ENCODE measurements at regions not wholly inside any gene's neighbourhood (a gene's known extent, or its start where the extent isn't known, plus 50 kb on each side); places are given as distances from the start of the nearest gene placed in this dataset.

DNA sequence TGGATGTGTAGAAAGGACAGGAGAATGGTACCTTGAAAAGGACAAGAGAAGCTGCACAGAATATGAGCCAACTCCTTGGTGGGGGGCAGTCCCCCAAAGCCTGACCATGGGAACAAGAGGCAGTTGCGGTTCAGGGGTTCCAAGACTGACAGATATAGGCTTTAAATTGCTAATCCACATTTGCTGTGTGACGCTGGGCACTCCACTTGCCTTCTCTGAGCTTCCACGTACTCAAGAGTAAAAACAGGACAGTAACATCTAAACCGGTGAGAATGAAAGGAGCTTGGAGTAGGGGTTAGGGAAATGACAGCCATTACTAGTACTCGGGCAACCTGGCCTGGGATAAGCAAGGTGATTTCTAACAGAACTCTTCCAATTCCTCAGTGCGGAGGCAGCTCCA is 57.9 kb upstream of the LRFN2 start:
- Histone ChIP-seq H3K4me3 (ENCODE audit: low read depth, low read length) (no peak overlapping the region), H3K27me3 (ENCODE audit: control insufficient read depth, insufficient read depth, low read length) (peaks cover 6% of the 10 kb centered on the region), H3K36me3 (ENCODE audit: control insufficient read depth, insufficient read depth, low read length) (no peaks in the 10 kb centered on the region)
- TF ChIP-seq, protein P1, sequence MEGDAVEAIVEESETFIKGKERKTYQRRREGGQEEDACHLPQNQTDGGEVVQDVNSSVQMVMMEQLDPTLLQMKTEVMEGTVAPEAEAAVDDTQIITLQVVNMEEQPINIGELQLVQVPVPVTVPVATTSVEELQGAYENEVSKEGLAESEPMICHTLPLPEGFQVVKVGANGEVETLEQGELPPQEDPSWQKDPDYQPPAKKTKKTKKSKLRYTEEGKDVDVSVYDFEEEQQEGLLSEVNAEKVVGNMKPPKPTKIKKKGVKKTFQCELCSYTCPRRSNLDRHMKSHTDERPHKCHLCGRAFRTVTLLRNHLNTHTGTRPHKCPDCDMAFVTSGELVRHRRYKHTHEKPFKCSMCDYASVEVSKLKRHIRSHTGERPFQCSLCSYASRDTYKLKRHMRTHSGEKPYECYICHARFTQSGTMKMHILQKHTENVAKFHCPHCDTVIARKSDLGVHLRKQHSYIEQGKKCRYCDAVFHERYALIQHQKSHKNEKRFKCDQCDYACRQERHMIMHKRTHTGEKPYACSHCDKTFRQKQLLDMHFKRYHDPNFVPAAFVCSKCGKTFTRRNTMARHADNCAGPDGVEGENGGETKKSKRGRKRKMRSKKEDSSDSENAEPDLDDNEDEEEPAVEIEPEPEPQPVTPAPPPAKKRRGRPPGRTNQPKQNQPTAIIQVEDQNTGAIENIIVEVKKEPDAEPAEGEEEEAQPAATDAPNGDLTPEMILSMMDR (IDR thresholded peaks at IDR 0.05; ENCODE audit: insufficient read depth, low read length, poor library complexity, severe bottlenecking) = no peak
- no peak for DNase-seq (ENCODE audit: low read depth)

DNA sequence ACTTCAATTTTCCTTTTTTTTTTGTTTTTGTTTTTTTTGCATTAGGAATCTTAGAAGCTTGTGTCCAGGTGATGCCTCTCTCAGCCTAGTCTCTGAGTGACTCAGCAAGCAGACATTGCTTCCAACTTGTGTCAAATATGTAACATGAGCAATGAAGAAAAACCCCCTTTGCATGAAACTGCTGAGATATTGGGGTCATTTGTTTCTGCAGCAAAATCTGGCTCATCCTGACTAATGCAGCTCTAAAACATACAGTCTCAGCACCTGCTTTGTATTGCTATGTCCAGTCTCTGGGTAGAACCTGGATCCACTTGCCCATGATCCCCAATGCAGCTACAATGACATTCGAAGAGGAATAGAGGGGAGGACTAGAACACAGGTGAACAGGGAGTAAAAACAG is 55.7 kb upstream of the LRFN2 start:
- Histone ChIP-seq H3K36me3 (ENCODE audit: control insufficient read depth, insufficient read depth, low read length) (no peaks in the 10 kb centered on the region), H3K4me3 (ENCODE audit: low read depth, low read length) (no peak overlapping the region), H3K27me3 (ENCODE audit: control insufficient read depth, insufficient read depth, low read length) (peaks cover 4% of the 10 kb centered on the region)
- TF ChIP-seq, protein P1 (IDR thresholded peaks at IDR 0.05; ENCODE audit: insufficient read depth, low read length, poor library complexity, severe bottlenecking) = no peak
- no peak for DNase-seq (ENCODE audit: low read depth)

DNA sequence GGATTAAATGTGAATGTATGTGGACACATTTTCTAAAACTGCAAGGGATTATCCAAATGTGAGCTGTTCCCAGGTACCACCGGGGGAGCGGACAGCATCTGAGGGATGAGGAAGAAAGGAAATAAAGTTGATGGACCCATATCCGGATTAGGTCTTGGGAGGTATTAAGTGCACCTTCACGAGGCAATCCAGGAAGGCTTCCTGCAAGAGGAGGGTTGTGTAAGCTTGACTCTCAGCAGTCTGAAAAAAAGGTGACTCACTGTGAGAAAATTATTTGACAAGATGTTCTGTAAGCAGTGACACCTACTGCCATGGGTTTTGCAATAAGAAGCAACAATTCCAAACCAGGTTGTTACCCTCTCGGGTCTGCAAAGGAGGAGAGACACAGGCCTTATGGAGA is 55.0 kb upstream of the LRFN2 start:
- no peak overlapping the region for H3K4me3 ChIP-seq (ENCODE audit: low read depth, low read length)
- peaks cover 6% of the 10 kb centered on the region for H3K27me3 ChIP-seq (ENCODE audit: control insufficient read depth, insufficient read depth, low read length)
- no peak for DNase-seq (ENCODE audit: low read depth)
- TF ChIP-seq, protein P1 (IDR thresholded peaks at IDR 0.05; ENCODE audit: insufficient read depth, low read length, poor library complexity, severe bottlenecking) = no peak
- H3K36me3 ChIP-seq (ENCODE audit: control insufficient read depth, insufficient read depth, low read length) = no peaks in the 10 kb centered on the region

DNA sequence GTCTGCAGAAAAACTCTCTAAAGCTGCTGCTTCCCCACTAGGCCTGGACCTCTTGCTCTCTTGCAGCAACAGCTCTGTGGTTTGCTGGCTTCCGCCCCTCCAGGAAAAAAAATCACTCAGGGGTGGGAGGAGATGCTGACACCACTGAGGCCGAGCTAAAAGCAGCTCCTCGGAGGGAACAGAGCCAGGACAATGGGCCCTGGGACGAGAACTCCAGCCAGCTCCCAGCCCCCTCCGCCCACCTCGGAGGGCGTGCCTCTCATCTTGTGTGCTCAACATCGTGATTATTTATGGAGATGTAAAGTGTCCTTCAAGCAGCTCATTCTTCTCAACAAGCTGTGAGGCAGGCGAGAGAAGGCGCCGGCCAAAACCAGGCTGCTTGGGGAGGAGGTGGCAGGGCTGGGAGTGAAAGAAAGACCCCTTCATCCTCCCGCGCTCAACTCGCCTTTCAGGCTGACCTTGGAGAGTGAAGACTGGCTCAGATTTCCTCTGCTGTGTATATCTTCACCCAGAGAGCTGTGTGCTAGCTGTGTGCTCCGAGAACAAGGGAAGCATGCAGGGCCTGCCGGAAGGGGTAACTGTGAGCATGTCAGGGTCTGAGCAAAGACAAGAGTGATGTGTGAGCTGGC is 53.5 kb upstream of the LRFN2 start:
- no peak for DNase-seq (ENCODE audit: low read depth)
- Histone ChIP-seq H3K27me3 (ENCODE audit: control insufficient read depth, insufficient read depth, low read length) (peaks cover 8% of the 10 kb centered on the region), H3K4me3 (ENCODE audit: low read depth, low read length) (no peak overlapping the region), H3K36me3 (ENCODE audit: control insufficient read depth, insufficient read depth, low read length) (no peaks in the 10 kb centered on the region)
- TF ChIP-seq, protein P1 (IDR thresholded peaks at IDR 0.05; ENCODE audit: insufficient read depth, low read length, poor library complexity, severe bottlenecking) = no peak

Measured in kidney epithelial cell (primary cell).